C4-2B (cell line): ENCODE measurements at regions not wholly inside any gene's neighbourhood (a gene's known extent, or its start where the extent isn't known, plus 50 kb on each side); places are given as distances from the start of the nearest gene placed in this dataset.

Source experiments
- CTCF ChIP-seq: fragments of 450-650 bp; conservative IDR thresholded peaks from 2 replicates; pipeline ENCODE4 v1.5.1; 2017; ENCODE audit warnings: mild to moderate bottlenecking
- ZFX ChIP-seq: fragments of 450-650 bp; IDR thresholded peaks from 2 replicates; pipeline ENCODE4 v1.6.1; 2017

- no peak for TF ChIP-seq CTCF
- TF ChIP-seq ZFX, result no peak
Measured at GRCh38 chr1:78223417-78224215, 177.8 kb downstream of the GIPC2 start.
